GM23338 (cell line): ENCODE measurements at regions not wholly inside any gene's neighbourhood (a gene's known extent, or its start where the extent isn't known, plus 50 kb on each side); places are given as distances from the start of the nearest gene placed in this dataset.

Experiments used
- CREB1 ChIP-seq: fragments of 250-450 bp; sonication (Bioruptor Pico); IDR thresholded peaks from 2 replicates; pipeline ENCODE4 v1.5.0; 2020; ENCODE audit warnings: low read depth, mild to moderate bottlenecking, moderate library complexity
- EZH2 ChIP-seq: fragments of 200-600 bp; sonication (generic); IDR thresholded peaks from one replicate; pipeline ENCODE4 v1.8.0; 2017; ENCODE audit warnings: antibody characterized with exemption, mild to moderate bottlenecking, low read depth; ENCODE audit not compliant: unreplicated experiment
- EZH2phosphoT487 ChIP-seq: fragments of 200-600 bp; sonication (generic); IDR thresholded peaks from one replicate; pipeline ENCODE4 v1.8.1; 2018; ENCODE audit warnings: antibody characterized with exemption; ENCODE audit not compliant: unreplicated experiment
- JUNB ChIP-seq: IDR thresholded peaks from one replicate; pipeline ENCODE4 v1.6.1; 2016; ENCODE audit warnings: antibody characterized with exemption; ENCODE audit not compliant: unreplicated experiment
- NANOG ChIP-seq: IDR thresholded peaks from 2 replicates; pipeline ENCODE4 v1.6.1; 2016; ENCODE audit warnings: antibody characterized with exemption, borderline replicate concordance
- POLR2AphosphoS5 ChIP-seq: IDR thresholded peaks from 2 replicates; pipeline ENCODE4 v1.6.1; 2016; ENCODE audit warnings: antibody characterized with exemption, low read depth
- ZNF114 ChIP-seq: fragments of 250-450 bp; sonication (Bioruptor Pico); IDR thresholded peaks from 2 replicates; pipeline ENCODE4 v1.5.0; 2020; ENCODE audit warnings: mild to moderate bottlenecking, moderate library complexity
- ZNF331 ChIP-seq: fragments of 250-450 bp; sonication (Bioruptor Pico); IDR thresholded peaks from 2 replicates; pipeline ENCODE4 v1.5.0; 2020; ENCODE audit warnings: low read depth, mild to moderate bottlenecking, moderate library complexity
- TF ChIP-seq, protein P1 (sequence below), 2 experiments: fragments of 200-600 bp in 1 of 2; sonication (generic) in 1 of 2; conservative IDR thresholded peaks; 2 replicates each; pipeline versions ENCODE4 v1.5.1 to v1.6.1; 2016 to 2017; ENCODE audit warnings: antibody characterized with exemption in 2 of 2, low read depth in 2 of 2, mild to moderate bottlenecking in 2 of 2, moderate library complexity in 1 of 2
- TF ChIP-seq, protein P2 (sequence below): IDR thresholded peaks from 2 replicates; pipeline ENCODE4 v1.6.1; 2016; ENCODE audit warnings: antibody characterized with exemption
- TF ChIP-seq, protein P3 (sequence below): IDR thresholded peaks from one replicate; pipeline ENCODE4 v1.6.1; 2018; ENCODE audit warnings: antibody characterized with exemption; ENCODE audit not compliant: unreplicated experiment

DNA sequence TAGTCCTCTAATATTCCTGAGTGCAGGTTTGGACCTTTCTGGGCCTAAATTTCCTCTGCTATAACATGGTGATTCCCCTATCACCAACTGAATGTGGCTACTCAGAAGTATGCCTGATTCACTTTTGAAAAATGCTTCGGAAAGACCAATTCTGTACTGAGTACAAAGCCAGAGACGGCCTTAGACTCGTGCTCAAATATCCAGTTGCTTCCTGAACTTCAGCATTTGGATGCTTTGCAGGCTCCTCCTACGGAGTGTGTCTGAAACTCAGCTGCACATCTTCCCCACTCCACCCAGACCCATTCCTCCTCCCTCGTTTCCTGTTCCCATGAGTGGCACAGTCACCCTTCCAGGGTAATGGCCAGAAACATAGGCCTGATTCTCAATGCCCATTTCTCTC lies 98.4 kb upstream of the GADD45A start:
- TF ChIP-seq POLR2AphosphoS5 (no peak), NANOG (no peak), EZH2phosphoT487 (no peak), EZH2 (no peak), ZNF114 (CRISPR knock-in tag) (no peak), JUNB (no peak), CREB1 (no peak), ZNF331 (CRISPR knock-in tag) (no peak)
- TF ChIP-seq, protein P1, sequence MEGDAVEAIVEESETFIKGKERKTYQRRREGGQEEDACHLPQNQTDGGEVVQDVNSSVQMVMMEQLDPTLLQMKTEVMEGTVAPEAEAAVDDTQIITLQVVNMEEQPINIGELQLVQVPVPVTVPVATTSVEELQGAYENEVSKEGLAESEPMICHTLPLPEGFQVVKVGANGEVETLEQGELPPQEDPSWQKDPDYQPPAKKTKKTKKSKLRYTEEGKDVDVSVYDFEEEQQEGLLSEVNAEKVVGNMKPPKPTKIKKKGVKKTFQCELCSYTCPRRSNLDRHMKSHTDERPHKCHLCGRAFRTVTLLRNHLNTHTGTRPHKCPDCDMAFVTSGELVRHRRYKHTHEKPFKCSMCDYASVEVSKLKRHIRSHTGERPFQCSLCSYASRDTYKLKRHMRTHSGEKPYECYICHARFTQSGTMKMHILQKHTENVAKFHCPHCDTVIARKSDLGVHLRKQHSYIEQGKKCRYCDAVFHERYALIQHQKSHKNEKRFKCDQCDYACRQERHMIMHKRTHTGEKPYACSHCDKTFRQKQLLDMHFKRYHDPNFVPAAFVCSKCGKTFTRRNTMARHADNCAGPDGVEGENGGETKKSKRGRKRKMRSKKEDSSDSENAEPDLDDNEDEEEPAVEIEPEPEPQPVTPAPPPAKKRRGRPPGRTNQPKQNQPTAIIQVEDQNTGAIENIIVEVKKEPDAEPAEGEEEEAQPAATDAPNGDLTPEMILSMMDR (conservative IDR thresholded peaks at IDR 0.05; ENCODE audit: low read depth in 2 of 2): no peak
- TF ChIP-seq, protein P2, sequence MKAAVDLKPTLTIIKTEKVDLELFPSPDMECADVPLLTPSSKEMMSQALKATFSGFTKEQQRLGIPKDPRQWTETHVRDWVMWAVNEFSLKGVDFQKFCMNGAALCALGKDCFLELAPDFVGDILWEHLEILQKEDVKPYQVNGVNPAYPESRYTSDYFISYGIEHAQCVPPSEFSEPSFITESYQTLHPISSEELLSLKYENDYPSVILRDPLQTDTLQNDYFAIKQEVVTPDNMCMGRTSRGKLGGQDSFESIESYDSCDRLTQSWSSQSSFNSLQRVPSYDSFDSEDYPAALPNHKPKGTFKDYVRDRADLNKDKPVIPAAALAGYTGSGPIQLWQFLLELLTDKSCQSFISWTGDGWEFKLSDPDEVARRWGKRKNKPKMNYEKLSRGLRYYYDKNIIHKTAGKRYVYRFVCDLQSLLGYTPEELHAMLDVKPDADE: no peak
- TF ChIP-seq, protein P3, sequence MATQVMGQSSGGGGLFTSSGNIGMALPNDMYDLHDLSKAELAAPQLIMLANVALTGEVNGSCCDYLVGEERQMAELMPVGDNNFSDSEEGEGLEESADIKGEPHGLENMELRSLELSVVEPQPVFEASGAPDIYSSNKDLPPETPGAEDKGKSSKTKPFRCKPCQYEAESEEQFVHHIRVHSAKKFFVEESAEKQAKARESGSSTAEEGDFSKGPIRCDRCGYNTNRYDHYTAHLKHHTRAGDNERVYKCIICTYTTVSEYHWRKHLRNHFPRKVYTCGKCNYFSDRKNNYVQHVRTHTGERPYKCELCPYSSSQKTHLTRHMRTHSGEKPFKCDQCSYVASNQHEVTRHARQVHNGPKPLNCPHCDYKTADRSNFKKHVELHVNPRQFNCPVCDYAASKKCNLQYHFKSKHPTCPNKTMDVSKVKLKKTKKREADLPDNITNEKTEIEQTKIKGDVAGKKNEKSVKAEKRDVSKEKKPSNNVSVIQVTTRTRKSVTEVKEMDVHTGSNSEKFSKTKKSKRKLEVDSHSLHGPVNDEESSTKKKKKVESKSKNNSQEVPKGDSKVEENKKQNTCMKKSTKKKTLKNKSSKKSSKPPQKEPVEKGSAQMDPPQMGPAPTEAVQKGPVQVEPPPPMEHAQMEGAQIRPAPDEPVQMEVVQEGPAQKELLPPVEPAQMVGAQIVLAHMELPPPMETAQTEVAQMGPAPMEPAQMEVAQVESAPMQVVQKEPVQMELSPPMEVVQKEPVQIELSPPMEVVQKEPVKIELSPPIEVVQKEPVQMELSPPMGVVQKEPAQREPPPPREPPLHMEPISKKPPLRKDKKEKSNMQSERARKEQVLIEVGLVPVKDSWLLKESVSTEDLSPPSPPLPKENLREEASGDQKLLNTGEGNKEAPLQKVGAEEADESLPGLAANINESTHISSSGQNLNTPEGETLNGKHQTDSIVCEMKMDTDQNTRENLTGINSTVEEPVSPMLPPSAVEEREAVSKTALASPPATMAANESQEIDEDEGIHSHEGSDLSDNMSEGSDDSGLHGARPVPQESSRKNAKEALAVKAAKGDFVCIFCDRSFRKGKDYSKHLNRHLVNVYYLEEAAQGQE: no peak
